Stomach (tissue), 4 donors: ENCODE measurements at regions not wholly inside any gene's neighbourhood (a gene's known extent, or its start where the extent isn't known, plus 50 kb on each side); places are given as distances from the start of the nearest gene placed in this dataset.

Experiments used
- CTCF ChIP-seq, 7 experiments: fragments of 450-650 bp in 4 of 7; fragments of 200-600 bp in 3 of 7; sonication (generic) in 3 of 7; IDR thresholded peaks; one replicate each; pipeline ENCODE4 v1.5.1; 2016 to 2019; ENCODE audit warnings: antibody characterized with exemption in 7 of 7, control low read depth in 2 of 7, mild to moderate bottlenecking in 1 of 7
- POLR2A ChIP-seq, 4 donors: fragments of 450-650 bp; IDR thresholded peaks; one replicate each; pipeline ENCODE4 v1.6.1; 2016; ENCODE audit warnings: antibody characterized with exemption in 4 of 4, control low read depth in 2 of 4, mild to moderate bottlenecking in 1 of 4, moderate library complexity in 1 of 4
- POLR2AphosphoS5 ChIP-seq, 3 donors: sonication (generic); formaldehyde crosslinking; IDR thresholded peaks; one replicate each; pipeline ENCODE4 v1.6.1; 2016; ENCODE audit warnings: antibody characterized with exemption in 3 of 3

GRCh38 chr13:33735276-33735675 is 82.7 kb upstream of the RFC3 start:
- TF ChIP-seq POLR2AphosphoS5 (IDR thresholded peaks at IDR 0.05) (no peak), POLR2A (IDR thresholded peaks at IDR 0.05) (no peak), CTCF (IDR thresholded peaks at IDR 0.05) (no peak)
